GM12878 (cell line): ENCODE measurements at regions not wholly inside any gene's neighbourhood (a gene's known extent, or its start where the extent isn't known, plus 50 kb on each side); places are given as distances from the start of the nearest gene placed in this dataset.

Experiments used
- ATAC-seq: fragments of 200-7000 bp; cut with Tn5 transposase; 3 replicates; pipeline ENCODE4 v1.9.1; 2020; ENCODE audit warnings: mild to moderate bottlenecking, moderate library complexity
- BruUV-seq: library from RNA; stranded (reverse); fragments of 400-500 nt; replicated peaks from 2 replicates; lab custom pipeline; 2021; lab: Mats Ljungman, UMichigan
- CTCF ChIA-PET: fragments of 300-600 bp; sonication (Branson Sonifier 250); formaldehyde crosslinking; extraction: SDS; loops from one replicate; lab custom pipeline; 2021; ENCODE audit warnings: inconsistent platforms; lab: Yijun Ruan, JAX
- POLR2A ChIA-PET: fragments of 350-600 bp; formaldehyde crosslinking; extraction: SDS; loops from one replicate; lab custom pipeline; 2021; ENCODE audit warnings: inconsistent platforms; lab: Charles Lee
- RAD21 ChIA-PET: fragments of 300-600 bp; sonication (Branson Sonifier 250); formaldehyde crosslinking; loops from one replicate; lab custom pipeline; 2023; ENCODE audit warnings: antibody characterized with exemption; ENCODE audit not compliant: unreplicated experiment; lab: Charles Lee
- SMC1A ChIA-PET: fragments of 300-600 bp; sonication (Branson Sonifier 250); formaldehyde crosslinking; loops from one replicate; lab custom pipeline; 2023; ENCODE audit not compliant: unreplicated experiment, uncharacterized antibody; lab: Charles Lee
- DNase-seq: peaks from one replicate; pipeline ENCODE4 v3.0.0-alpha.2; 2011; ENCODE audit warnings: low read depth, low spot score
- FAIRE-seq: peaks from 3 replicates; lab custom pipeline; 2011; peaks lifted over from hg19 to GRCh38; lab: Jason Lieb, UNC
- H2AFZ ChIP-seq: 2 replicates; pipeline ENCODE4 v1.6.0; 2011; ENCODE audit warnings: low read depth, low read length, control low read depth; ENCODE audit not compliant: control insufficient read depth
- H3K27ac ChIP-seq: 2 replicates; pipeline ENCODE4 v1.5.1; 2011; ENCODE audit warnings: control low read depth; ENCODE audit not compliant: control insufficient read depth, insufficient read depth
- H3K27me3 ChIP-seq, 2 experiments: replicated peaks in 1 of 2; 2 replicates each; pipeline versions ENCODE4 v1.6.0 to v1.6.1; 2011; ENCODE audit warnings: low read length in 1 of 2; ENCODE audit not compliant: control insufficient read depth in 2 of 2, insufficient read depth in 2 of 2
- H3K36me3 ChIP-seq, 2 experiments: 2 replicates each; pipeline ENCODE4 v1.5.1; 2011; ENCODE audit warnings: low read length in 1 of 2; ENCODE audit not compliant: control insufficient read depth in 2 of 2, insufficient read depth in 2 of 2
- H3K4me1 ChIP-seq: 2 replicates; pipeline ENCODE4 v1.6.1; 2011; ENCODE audit warnings: mild to moderate bottlenecking, low read length, moderate library complexity, mixed read lengths; ENCODE audit not compliant: control insufficient read depth, insufficient read depth
- H3K4me2 ChIP-seq: 2 replicates; pipeline ENCODE4 v1.6.0; 2011; ENCODE audit warnings: control low read depth; ENCODE audit not compliant: control insufficient read depth, insufficient read depth
- H3K4me3 ChIP-seq: fragments of 200-600 bp; sonication (generic); 2 replicates; pipeline ENCODE4 v1.5.1; 2016
- H3K79me2 ChIP-seq: 2 replicates; pipeline ENCODE4 v1.6.0; 2011; ENCODE audit warnings: low read length; ENCODE audit not compliant: control insufficient read depth, insufficient read depth
- H3K9ac ChIP-seq: 2 replicates; pipeline ENCODE4 v1.8.0; 2011; ENCODE audit warnings: low read length, control low read depth, mixed read lengths; ENCODE audit not compliant: control insufficient read depth, insufficient read depth
- H3K9me3 ChIP-seq: replicated peaks from 3 replicates; pipeline ENCODE4 v1.5.1; 2011; ENCODE audit warnings: mild to moderate bottlenecking, low read length; ENCODE audit not compliant: control insufficient read depth, insufficient read depth
- H4K20me1 ChIP-seq: 2 replicates; pipeline ENCODE4 v1.6.0; 2011; ENCODE audit not compliant: control insufficient read depth, insufficient read depth
- BMI1 ChIP-seq: fragments of 450-650 bp; IDR thresholded peaks from 2 replicates; pipeline ENCODE4 v1.6.1; 2016; ENCODE audit warnings: mild to moderate bottlenecking, moderate library complexity, borderline replicate concordance
- CEBPB ChIP-seq, 2 experiments: fragments of 150-350 bp in 1 of 2; IDR thresholded peaks; 2 replicates each; pipeline ENCODE4 v1.6.1; 2012 to 2014; ENCODE audit warnings: low read depth in 2 of 2, low read length in 2 of 2, borderline replicate concordance in 1 of 2, inconsistent platforms in 1 of 2
- IRF4 ChIP-seq: IDR thresholded peaks from 2 replicates; pipeline ENCODE4 v1.6.1; 2011; ENCODE audit warnings: low read depth, low read length
- LARP7 ChIP-seq: fragments of 450-650 bp; IDR thresholded peaks from 2 replicates; pipeline ENCODE4 v1.6.1; 2017; ENCODE audit warnings: mild to moderate bottlenecking
- MYB ChIP-seq: fragments of 150-350 bp; IDR thresholded peaks from 2 replicates; pipeline ENCODE4 v1.6.1; 2014; ENCODE audit warnings: mild to moderate bottlenecking, low read depth, low read length, borderline replicate concordance
- RAD21 ChIP-seq: IDR thresholded peaks from 2 replicates; pipeline ENCODE4 v1.6.1; 2011; ENCODE audit warnings: mild to moderate bottlenecking, low read depth, low read length, moderate library complexity; ENCODE audit not compliant: insufficient read depth
- SMAD1 ChIP-seq: fragments of 450-650 bp; IDR thresholded peaks from 2 replicates; pipeline ENCODE4 v1.6.1; 2018; ENCODE audit warnings: mild to moderate bottlenecking, low read depth; ENCODE audit not compliant: partially characterized antibody
- WGBS: methylation state at CpG from one replicate; pipeline ENCODE4 v1.1.6; 2016; ENCODE audit warnings: low lambda C conversion rate; ENCODE audit not compliant: insufficient replicate concordance, insufficient coverage; ENCODE audit errors: missing lambda C conversion rate; 5-methylcytosine and 5-hydroxymethylcytosine counted together
- in situ Hi-C: fragments of 300-500 bp; cut with MboI; formaldehyde crosslinking; loops from 9 replicates; pipeline ENCODE4 v1.14.3; 2018; ENCODE audit warnings: mixed read lengths
- intact Hi-C: fragments of 100-400 bp; cut with micrococcal nuclease; formaldehyde crosslinking; loops from one replicate; pipeline ENCODE4 v1.14.2; 2022; ENCODE audit not compliant: unreplicated experiment

GRCh38 chr3:30241721-30242120 lies 364.7 kb upstream of the TGFBR2 start (continued):
- TF ChIP-seq SMAD1, result no peak
- TF ChIP-seq, all 136 proteins: peak for 0

GRCh38 chr3:30245858-30246622 lies 360.4 kb upstream of the TGFBR2 start:
- Histone ChIP-seq H3K9ac (no peak overlapping the region), H2AFZ (no peak overlapping the region), H3K36me3 (no peaks in the 10 kb centered on the region), H3K4me2 (no peak overlapping the region), H3K27me3 (no peaks in the 10 kb centered on the region), H3K9me3 (no peaks in the 10 kb centered on the region), H3K79me2 (no peaks in the 10 kb centered on the region), H3K4me1 (no peaks in the 10 kb centered on the region), H3K4me3 (no peak overlapping the region), H3K27ac (no peak overlapping the region), H4K20me1 (no peaks in the 10 kb centered on the region)
- TF ChIP-seq LARP7 (no peak), IRF4 (no peak), CEBPB (IDR thresholded peaks at IDR 0.05; ENCODE audit: borderline replicate concordance in 1 of 2, low read depth in 2 of 2, low read length in 2 of 2) (no peak), BMI1 (no peak), RAD21 (no peak), MYB (no peak)
- DNase-seq, result no peak
- intact Hi-C loops, result no loop called here
- ATAC-seq, result no peak
- ChIA-PET RAD21 (no interaction called here), CTCF (no interaction called here), SMC1A (no interaction called here), POLR2A (no interaction called here)
- no peak for FAIRE-seq
- in situ Hi-C loops, result no loop called here
- BruUV-seq, result no TSS peak
- WGBS, result 53% methylated on average over 9 of the region's 9 CpGs
